Esophagus squamous epithelium (tissue), 5 donors: ENCODE measurements at regions not wholly inside any gene's neighbourhood (a gene's known extent, or its start where the extent isn't known, plus 50 kb on each side); places are given as distances from the start of the nearest gene placed in this dataset.

Experiments used
- DNase-seq: peaks from one replicate; lab custom pipeline; 2025; lab: John Stamatoyannopoulos, UW
- H3K27ac ChIP-seq, 4 donors: fragments of 200-600 bp; sonication (generic); one replicate each; pipeline ENCODE4 v1.5.1; 2016 to 2019; ENCODE audit warnings: mild to moderate bottlenecking in 1 of 4
- H3K27me3 ChIP-seq, 4 donors: fragments of 200-600 bp; sonication (generic); 1 replicate in 3 of 4; 2 replicates in 1 of 4; pipeline versions ENCODE4 v1.5.1 to v1.6.0; 2017 to 2021; ENCODE audit warnings: antibody characterized with exemption in 1 of 4
- H3K36me3 ChIP-seq, 3 donors: fragments of 200-600 bp; sonication (generic); one replicate each; pipeline ENCODE4 v1.5.1; 2016 to 2019
- H3K4me1 ChIP-seq, 3 donors: fragments of 200-600 bp; sonication (generic); one replicate each; pipeline ENCODE4 v1.5.1; 2017 to 2019
- H3K4me3 ChIP-seq, 4 donors: fragments of 200-600 bp; sonication (generic); 1 replicate in 3 of 4; 2 replicates in 1 of 4; pipeline ENCODE4 v1.5.1; 2016 to 2019; ENCODE audit warnings: mild to moderate bottlenecking in 2 of 4, moderate library complexity in 1 of 4
- H3K9me3 ChIP-seq, 3 donors: fragments of 200-600 bp; sonication (generic); one replicate each; pipeline ENCODE4 v1.5.1; 2016 to 2019
- CTCF ChIP-seq, 6 experiments: fragments of 450-650 bp in 4 of 6; fragments of 200-600 bp in 2 of 6; sonication (generic) in 2 of 6; IDR thresholded peaks; one replicate each; pipeline ENCODE4 v1.5.1; 2016 to 2019; ENCODE audit warnings: antibody characterized with exemption in 6 of 6, mild to moderate bottlenecking in 4 of 6, moderate library complexity in 4 of 6
- POLR2A ChIP-seq, 4 donors: fragments of 450-650 bp; IDR thresholded peaks; one replicate each; pipeline ENCODE4 v1.6.1; 2017; ENCODE audit warnings: antibody characterized with exemption in 4 of 4, mild to moderate bottlenecking in 4 of 4, moderate library complexity in 3 of 4
- intact Hi-C: fragments of 100-400 bp; cut with DNase I; formaldehyde crosslinking; loops from one replicate; pipeline ENCODE4 v1.15.0; 2022
- donor health status: DM: yes; HTN: yes; CAD: no.

GRCh38 chr2:191783416-191783815, 63.5 kb downstream of the CAVIN2 start:
- H3K4me1 ChIP-seq, result no peaks in the 10 kb centered on the region
- no peaks in the 10 kb centered on the region for H3K27me3 ChIP-seq
- TF ChIP-seq POLR2A (IDR thresholded peaks at IDR 0.05), result no peak
- no peak for TF ChIP-seq CTCF (IDR thresholded peaks at IDR 0.05)
- H3K4me3 ChIP-seq, result no peak overlapping the region
- intact Hi-C loops, result no loop called here
- no peak overlapping the region for H3K27ac ChIP-seq
- no peak for DNase-seq
- no peaks in the 10 kb centered on the region for H3K36me3 ChIP-seq
- H3K9me3 ChIP-seq, result no peaks in the 10 kb centered on the region
